ENCODE measurements at regions not wholly inside any gene's neighbourhood (a gene's known extent, or its start where the extent isn't known, plus 50 kb on each side); places are given as distances from the start of the nearest gene placed in this dataset.

DNA sequence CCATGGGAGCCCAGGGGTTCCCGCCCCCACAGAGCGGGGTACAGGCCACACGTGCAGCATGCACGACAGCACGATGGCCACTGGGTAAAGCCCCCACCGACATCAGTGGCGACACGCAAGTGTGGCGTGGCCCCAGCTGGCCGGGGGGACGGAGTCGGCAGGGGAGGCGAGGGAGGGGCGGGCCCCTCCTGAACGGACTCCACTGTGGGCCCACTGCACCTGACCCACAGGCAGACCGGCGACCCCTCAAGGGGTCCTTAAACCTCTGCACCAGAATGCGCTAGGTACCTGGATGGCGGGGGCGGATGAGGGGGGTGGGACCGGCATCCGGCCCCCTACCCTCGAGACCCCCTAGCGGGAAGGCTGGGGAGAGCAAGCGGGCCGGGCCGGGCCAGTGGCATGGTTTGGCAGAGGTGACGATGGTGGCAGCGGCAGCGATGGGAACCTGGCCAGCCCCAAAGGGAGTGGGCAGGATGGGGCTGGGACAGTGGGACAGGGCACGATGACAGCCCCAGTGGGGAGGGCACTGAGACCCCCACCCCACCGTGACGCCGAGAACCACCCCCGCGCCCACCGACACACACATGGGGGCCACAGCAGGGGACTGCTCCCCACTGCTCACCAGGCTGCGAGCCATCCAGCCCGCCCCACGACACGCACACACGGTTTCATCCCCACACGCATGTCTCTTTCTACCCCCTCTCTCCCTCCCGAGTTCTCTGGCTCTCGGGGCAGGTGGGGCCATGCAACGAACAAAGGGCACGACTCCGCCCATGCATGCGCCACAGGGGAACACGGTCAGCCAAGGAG, 91.9 kb upstream of the ANKRD30BL start:
- TF ChIP-seq, protein P1, sequence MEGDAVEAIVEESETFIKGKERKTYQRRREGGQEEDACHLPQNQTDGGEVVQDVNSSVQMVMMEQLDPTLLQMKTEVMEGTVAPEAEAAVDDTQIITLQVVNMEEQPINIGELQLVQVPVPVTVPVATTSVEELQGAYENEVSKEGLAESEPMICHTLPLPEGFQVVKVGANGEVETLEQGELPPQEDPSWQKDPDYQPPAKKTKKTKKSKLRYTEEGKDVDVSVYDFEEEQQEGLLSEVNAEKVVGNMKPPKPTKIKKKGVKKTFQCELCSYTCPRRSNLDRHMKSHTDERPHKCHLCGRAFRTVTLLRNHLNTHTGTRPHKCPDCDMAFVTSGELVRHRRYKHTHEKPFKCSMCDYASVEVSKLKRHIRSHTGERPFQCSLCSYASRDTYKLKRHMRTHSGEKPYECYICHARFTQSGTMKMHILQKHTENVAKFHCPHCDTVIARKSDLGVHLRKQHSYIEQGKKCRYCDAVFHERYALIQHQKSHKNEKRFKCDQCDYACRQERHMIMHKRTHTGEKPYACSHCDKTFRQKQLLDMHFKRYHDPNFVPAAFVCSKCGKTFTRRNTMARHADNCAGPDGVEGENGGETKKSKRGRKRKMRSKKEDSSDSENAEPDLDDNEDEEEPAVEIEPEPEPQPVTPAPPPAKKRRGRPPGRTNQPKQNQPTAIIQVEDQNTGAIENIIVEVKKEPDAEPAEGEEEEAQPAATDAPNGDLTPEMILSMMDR (IDR thresholded peaks at IDR 0.05): no peak
- TF ChIP-seq POLR2AphosphoS5 (IDR thresholded peaks at IDR 0.05; ENCODE audit: low read depth, low read length): no peak

Data from Panc1 (cell line).